Keratinocyte (primary cell): ENCODE measurements at regions not wholly inside any gene's neighbourhood (a gene's known extent, or its start where the extent isn't known, plus 50 kb on each side); places are given as distances from the start of the nearest gene placed in this dataset.

Source experiments
- DNase-seq: peaks from one replicate; pipeline ENCODE4 v3.0.0-alpha.2; 2011; ENCODE audit warnings: low read depth, missing footprints, low spot score
- FAIRE-seq: peaks from 2 replicates; lab custom pipeline; 2011; peaks lifted over from hg19 to GRCh38; lab: Jason Lieb, UNC
- H2AFZ ChIP-seq: 2 replicates; pipeline ENCODE4 v1.6.0; 2012; ENCODE audit warnings: low read length, control low read depth, inconsistent platforms; ENCODE audit not compliant: control insufficient read depth
- H3K27ac ChIP-seq: 2 replicates; pipeline ENCODE4 v1.5.1; 2011; ENCODE audit warnings: low read length; ENCODE audit not compliant: control insufficient read depth, insufficient read depth
- H3K27me3 ChIP-seq: 3 replicates; pipeline ENCODE4 v1.6.0; 2011; ENCODE audit warnings: low read length; ENCODE audit not compliant: control insufficient read depth, insufficient read depth; ENCODE audit errors: extremely low read depth
- H3K36me3 ChIP-seq, 2 experiments: 2 replicates in 1 of 2; 3 replicates in 1 of 2; pipeline ENCODE4 v1.5.1; 2011; ENCODE audit warnings: low read length in 2 of 2, mild to moderate bottlenecking in 1 of 2; ENCODE audit not compliant: control insufficient read depth in 2 of 2, insufficient read depth in 2 of 2; ENCODE audit errors: extremely low read depth in 1 of 2
- H3K4me1 ChIP-seq: 3 replicates; pipeline ENCODE4 v1.5.1; 2011; ENCODE audit warnings: low read length; ENCODE audit not compliant: control insufficient read depth, insufficient read depth; ENCODE audit errors: extremely low read depth
- H3K4me2 ChIP-seq: 3 replicates; pipeline ENCODE4 v1.6.0; 2011; ENCODE audit warnings: low read depth, low read length; ENCODE audit not compliant: control insufficient read depth, insufficient read depth; ENCODE audit errors: extremely low read depth
- H3K4me3 ChIP-seq, 3 experiments: fragments of 200-600 bp in 1 of 3; sonication (generic) in 1 of 3; 2 replicates in 2 of 3; 3 replicates in 1 of 3; pipeline ENCODE4 v1.5.1; 2011 to 2016; ENCODE audit warnings: low read length in 3 of 3, mild to moderate bottlenecking in 3 of 3, control low read depth in 2 of 3, inconsistent platforms in 1 of 3, low read depth in 1 of 3, mixed read lengths in 1 of 3, mixed run types in 1 of 3, moderate library complexity in 1 of 3; ENCODE audit not compliant: control insufficient read depth in 2 of 3, insufficient read depth in 2 of 3; ENCODE audit errors: extremely low read depth in 1 of 3
- H3K79me2 ChIP-seq: 2 replicates; pipeline ENCODE4 v1.6.0; 2012; ENCODE audit warnings: low read length; ENCODE audit not compliant: control insufficient read depth, insufficient read depth
- H3K9ac ChIP-seq: 3 replicates; pipeline ENCODE4 v1.6.0; 2011; ENCODE audit warnings: low read length; ENCODE audit not compliant: control insufficient read depth, insufficient read depth; ENCODE audit errors: extremely low read depth
- H3K9me1 ChIP-seq: 3 replicates; pipeline ENCODE4 v1.6.0; 2011; ENCODE audit warnings: low read length; ENCODE audit not compliant: control insufficient read depth, insufficient read depth; ENCODE audit errors: extremely low read depth
- H3K9me3 ChIP-seq: 2 replicates; pipeline ENCODE4 v1.5.1; 2012; ENCODE audit warnings: low read depth, low read length; ENCODE audit not compliant: control insufficient read depth
- H4K20me1 ChIP-seq: 3 replicates; pipeline ENCODE4 v1.6.0; 2011; ENCODE audit warnings: low read length; ENCODE audit not compliant: control insufficient read depth, insufficient read depth; ENCODE audit errors: extremely low read depth
- CTCF ChIP-seq, 3 experiments: IDR thresholded peaks in 1 of 3; conservative IDR thresholded peaks in 1 of 3; optimal IDR thresholded peaks in 1 of 3; 2 replicates in 2 of 3; 3 replicates in 1 of 3; pipeline versions ENCODE3 to v1.5.1; 2011; ENCODE audit warnings: low read length in 3 of 3, mild to moderate bottlenecking in 3 of 3, moderate library complexity in 2 of 3, control low read depth in 1 of 3, inconsistent platforms in 1 of 3; ENCODE audit not compliant: insufficient read depth in 2 of 3; ENCODE audit errors: extremely low read depth in 1 of 3
- EZH2 ChIP-seq: IDR thresholded peaks from one replicate; pipeline ENCODE4 v1.6.1; 2012; ENCODE audit warnings: inconsistent platforms, mild to moderate bottlenecking, low read length, moderate library complexity
- dilution Hi-C: fragments of 300-500 bp; cut with MboI; formaldehyde crosslinking; loops from one replicate; pipeline ENCODE4 v1.7.0; 2020; ENCODE audit warnings: low sequenced_read_pairs; ENCODE audit not compliant: extremely low pct_ligation_motif_present

- DNase-seq (no peak), FAIRE-seq (peak; percentile 49)
- dilution Hi-C loops, result no loop called here
- Histone ChIP-seq H4K20me1 (no peaks in the 10 kb centered on the region), H3K9ac (no peak overlapping the region), H3K27ac (no peak overlapping the region), H3K4me1 (no peaks in the 10 kb centered on the region), H3K4me2 (no peak overlapping the region), H3K9me1 (no peaks in the 10 kb centered on the region), H3K27me3 (no peaks in the 10 kb centered on the region), H3K4me3 (no peak overlapping the region), H2AFZ (no peak overlapping the region), H3K79me2 (no peaks in the 10 kb centered on the region), H3K9me3 (no peaks in the 10 kb centered on the region), H3K36me3 (no peaks in the 10 kb centered on the region)
- TF ChIP-seq CTCF (optimal IDR thresholded peaks at IDR 0.05 in 1 of 3, IDR thresholded peaks at IDR 0.05 in 1 of 3, conservative IDR thresholded peaks at IDR 0.05 in 1 of 3; ENCODE audit: extremely low read depth in 1 of 3, insufficient read depth in 2 of 3, low read length in 3 of 3), result no peak
- no peak for TF ChIP-seq EZH2
Observed at GRCh38 chr10:6894405-6894804, 314.3 kb upstream of the PRKCQ start.

GRCh38 chr10:6892864-6893263 lies 312.8 kb upstream of the PRKCQ start:
- Histone ChIP-seq H2AFZ (no peak overlapping the region), H4K20me1 (no peaks in the 10 kb centered on the region), H3K27me3 (no peaks in the 10 kb centered on the region), H3K4me1 (no peaks in the 10 kb centered on the region), H3K36me3 (no peaks in the 10 kb centered on the region), H3K9ac (no peak overlapping the region), H3K4me2 (no peak overlapping the region), H3K79me2 (no peaks in the 10 kb centered on the region), H3K9me1 (no peaks in the 10 kb centered on the region), H3K27ac (no peak overlapping the region), H3K4me3 (no peak overlapping the region), H3K9me3 (no peaks in the 10 kb centered on the region)
- dilution Hi-C loops, result no loop called here
- DNase-seq (no peak), FAIRE-seq (no peak)
- TF ChIP-seq EZH2, result no peak
- no peak for TF ChIP-seq CTCF (optimal IDR thresholded peaks at IDR 0.05 in 1 of 3, IDR thresholded peaks at IDR 0.05 in 1 of 3, conservative IDR thresholded peaks at IDR 0.05 in 1 of 3; ENCODE audit: extremely low read depth in 1 of 3, insufficient read depth in 2 of 3, low read length in 3 of 3)
